Activated CD4-positive, alpha-beta T cell treated with anti-CD3 and anti-CD28 coated beads, Interleukin-2, Interleukin-6, amounts not matched to agents 100 ng/mL and 50 ng/mL, durations not matched to agents 16 hours and 8 hours (primary cell): ENCODE measurements at regions not wholly inside any gene's neighbourhood (a gene's known extent, or its start where the extent isn't known, plus 50 kb on each side); places are given as distances from the start of the nearest gene placed in this dataset.

Experiments used
- DNase-seq: peaks from one replicate; pipeline ENCODE4 v3.0.0-alpha.2; 2020

- no peak for DNase-seq
Observed at GRCh38 chr11:45037434-45038005, 86.8 kb upstream of the TP53I11 start.

- DNase-seq = no peak
Observed at GRCh38 chr11:45038923-45039322, 88.2 kb upstream of the TP53I11 start.

- no peak for DNase-seq
Observed at GRCh38 chr11:45041596-45041995, 90.9 kb upstream of the TP53I11 start.

- DNase-seq = no peak
Observed at GRCh38 chr11:45042560-45042959, 91.9 kb upstream of the TP53I11 start.

GRCh38 chr11:45043755-45044475 lies 93.2 kb upstream of the TP53I11 start:
- no peak for DNase-seq

- no peak for DNase-seq
Observed at GRCh38 chr11:45045683-45046471, 95.2 kb upstream of the TP53I11 start.

GRCh38 chr11:45048313-45048841 lies 97.7 kb upstream of the TP53I11 start:
- no peak for DNase-seq

GRCh38 chr11:45048870-45049691 lies 97.4 kb upstream of the PRDM11 start:
- no peak for DNase-seq

GRCh38 chr11:45050111-45050510 lies 96.3 kb upstream of the PRDM11 start:
- no peak for DNase-seq

- no peak for DNase-seq
Observed at GRCh38 chr11:45051621-45052020, 94.8 kb upstream of the PRDM11 start.

GRCh38 chr11:45052361-45052760 lies 94.1 kb upstream of the PRDM11 start:
- no peak for DNase-seq

- DNase-seq = no peak
Observed at GRCh38 chr11:45053736-45054446, 92.5 kb upstream of the PRDM11 start.

GRCh38 chr11:45054956-45055355 lies 91.5 kb upstream of the PRDM11 start:
- no peak for DNase-seq

GRCh38 chr11:45056529-45056928 lies 89.9 kb upstream of the PRDM11 start:
- no peak for DNase-seq

- no peak for DNase-seq
Observed at GRCh38 chr11:45057938-45058646, 88.3 kb upstream of the PRDM11 start.

- no peak for DNase-seq
Observed at GRCh38 chr11:45058647-45058950, 87.8 kb upstream of the PRDM11 start.

GRCh38 chr11:45060707-45061106 lies 85.7 kb upstream of the PRDM11 start:
- no peak for DNase-seq

GRCh38 chr11:45061641-45062040 lies 84.8 kb upstream of the PRDM11 start:
- DNase-seq = no peak

- DNase-seq = no peak
Observed at GRCh38 chr11:45062115-45062514, 84.3 kb upstream of the PRDM11 start.

- DNase-seq = no peak
Observed at GRCh38 chr11:45062974-45063635, 83.3 kb upstream of the PRDM11 start.

GRCh38 chr11:45063669-45064068 lies 82.8 kb upstream of the PRDM11 start:
- DNase-seq = no peak
